K562 (cell line): ENCODE measurements at regions not wholly inside any gene's neighbourhood (a gene's known extent, or its start where the extent isn't known, plus 50 kb on each side); places are given as distances from the start of the nearest gene placed in this dataset.

ENCODE experiments used
- CTCF ChIP-seq, 3 experiments: IDR thresholded peaks in 2 of 3; conservative IDR thresholded peaks in 1 of 3; 2 replicates each; pipeline ENCODE4 v1.5.1; 2011 to 2012; ENCODE audit warnings: low read length in 3 of 3, mild to moderate bottlenecking in 3 of 3, control low read depth in 2 of 3, improper control_type of control experiment in 1 of 3, inconsistent platforms in 1 of 3, low read depth in 1 of 3, mixed read lengths in 1 of 3, moderate library complexity in 1 of 3; ENCODE audit not compliant: insufficient read depth in 2 of 3
- HDAC2 ChIP-seq: fragments of 450-650 bp; IDR thresholded peaks from 2 replicates; pipeline ENCODE4 v1.6.1; 2016; ENCODE audit warnings: mild to moderate bottlenecking
- HDGF ChIP-seq: fragments of 450-650 bp; IDR thresholded peaks from 2 replicates; pipeline ENCODE4 v1.6.1; 2016
- MEF2A ChIP-seq: IDR thresholded peaks from 2 replicates; pipeline ENCODE4 v1.6.1; 2011; ENCODE audit warnings: low read depth, mild to moderate bottlenecking, low read length, moderate library complexity; ENCODE audit not compliant: control insufficient read depth
- NR3C1 ChIP-seq: sonication (generic); formaldehyde crosslinking; IDR thresholded peaks from 2 replicates; pipeline ENCODE4 v1.8.1; 2022; ENCODE audit warnings: missing genetic modification reagents
- RHOXF2B ChIP-seq: fragments of 250-450 bp; sonication (Bioruptor Pico); conservative IDR thresholded peaks from 2 replicates; pipeline ENCODE4 v1.5.1; 2021
- USF2 ChIP-seq: sonication (generic); formaldehyde crosslinking; IDR thresholded peaks from 2 replicates; pipeline ENCODE4 v1.5.0; 2020; ENCODE audit warnings: missing genetic modification reagents
- ZNF274 ChIP-seq: IDR thresholded peaks from 2 replicates; pipeline ENCODE4 v1.6.1; 2011; ENCODE audit warnings: low read depth, mild to moderate bottlenecking, low read length, moderate library complexity, borderline replicate concordance

GRCh38 chr10:53719658-53720057 lies 947.1 kb upstream of the MBL2 start:
- TF ChIP-seq NR3C1 (no peak), ZNF274 (no peak), CTCF (IDR thresholded peaks at IDR 0.05 in 2 of 3, conservative IDR thresholded peaks at IDR 0.05 in 1 of 3; ENCODE audit: insufficient read depth in 2 of 3, low read depth in 1 of 3, low read length in 3 of 3) (no peak), HDAC2 (no peak), MEF2A (no peak), USF2 (CRISPR knock-in tag) (no peak), HDGF (no peak), RHOXF2B (CRISPR knock-in tag) (no peak)
